ENCODE measurements at regions not wholly inside any gene's neighbourhood (a gene's known extent, or its start where the extent isn't known, plus 50 kb on each side); places are given as distances from the start of the nearest gene placed in this dataset.

- TF ChIP-seq CTCF (conservative IDR thresholded peaks at IDR 0.05; ENCODE audit: low read depth, low read length), result no peak
- H3K4me3 ChIP-seq (ENCODE audit: low read length), result no peak overlapping the region
- DNase-seq (ENCODE audit: low read depth), result no peak
Measured at GRCh38 chr15:77746254-77747174, 113.8 kb upstream of the LINGO1 start.

- no peak overlapping the region for H3K4me3 ChIP-seq (ENCODE audit: low read length)
- DNase-seq (ENCODE audit: low read depth), result no peak
- TF ChIP-seq CTCF (conservative IDR thresholded peaks at IDR 0.05; ENCODE audit: low read depth, low read length), result no peak
Measured at GRCh38 chr15:77744398-77744797, 111.7 kb upstream of the LINGO1 start.

- H3K4me3 ChIP-seq (ENCODE audit: low read length), result no peak overlapping the region
- no peak for TF ChIP-seq CTCF (conservative IDR thresholded peaks at IDR 0.05; ENCODE audit: low read depth, low read length)
- DNase-seq (ENCODE audit: low read depth), result no peak
Measured at GRCh38 chr15:77742570-77742969, 109.9 kb upstream of the LINGO1 start.

- H3K4me3 ChIP-seq (ENCODE audit: low read length), result no peak overlapping the region
- no peak for DNase-seq (ENCODE audit: low read depth)
- no peak for TF ChIP-seq CTCF (conservative IDR thresholded peaks at IDR 0.05; ENCODE audit: low read depth, low read length)
Measured at GRCh38 chr15:77742127-77742526, 109.4 kb upstream of the LINGO1 start.

- TF ChIP-seq CTCF (conservative IDR thresholded peaks at IDR 0.05; ENCODE audit: low read depth, low read length), result no peak
- H3K4me3 ChIP-seq (ENCODE audit: low read length), result no peak overlapping the region
- DNase-seq (ENCODE audit: low read depth), result no peak
Measured at GRCh38 chr15:77741106-77741505, 108.4 kb upstream of the LINGO1 start.

- DNase-seq (ENCODE audit: low read depth), result no peak
- no peak for TF ChIP-seq CTCF (conservative IDR thresholded peaks at IDR 0.05; ENCODE audit: low read depth, low read length)
- H3K4me3 ChIP-seq (ENCODE audit: low read length), result no peak overlapping the region
Measured at GRCh38 chr15:77739591-77740378, 107.1 kb upstream of the LINGO1 start.

All from retinal pigment epithelial cell (primary cell).